Stimulated activated CD4-positive, alpha-beta T cell treated with anti-CD3 and anti-CD28 coated beads, TNF-alpha, amount 100 ng/mL, for 1 hour (primary cell): ENCODE measurements at regions not wholly inside any gene's neighbourhood (a gene's known extent, or its start where the extent isn't known, plus 50 kb on each side); places are given as distances from the start of the nearest gene placed in this dataset.

Experiments used
- DNase-seq, 3 donors: peaks; one replicate each; pipeline ENCODE4 v3.0.0-alpha.2; 2020; ENCODE audit warnings: low read depth in 3 of 3, low spot score in 1 of 3

DNA sequence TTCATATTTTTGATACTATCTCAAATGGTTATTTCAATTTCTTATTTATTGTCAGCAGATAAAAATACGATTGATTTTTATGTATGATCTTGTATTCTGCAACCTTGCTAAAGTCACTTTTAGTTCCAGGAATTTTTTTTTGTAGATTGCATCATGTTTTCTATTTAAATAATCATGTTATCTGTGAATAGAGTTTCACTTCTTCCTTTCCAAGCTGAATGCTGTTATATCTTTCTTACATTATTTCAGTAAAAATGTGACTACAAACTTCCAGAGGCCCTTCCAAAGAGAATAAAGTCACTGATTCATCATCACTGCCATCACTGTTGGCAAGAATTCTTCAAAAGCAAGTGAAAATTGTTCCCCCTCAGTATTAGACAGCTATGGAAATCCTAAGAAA lies 104.7 kb upstream of the RAP1B start:
- DNase-seq = no peak

DNA sequence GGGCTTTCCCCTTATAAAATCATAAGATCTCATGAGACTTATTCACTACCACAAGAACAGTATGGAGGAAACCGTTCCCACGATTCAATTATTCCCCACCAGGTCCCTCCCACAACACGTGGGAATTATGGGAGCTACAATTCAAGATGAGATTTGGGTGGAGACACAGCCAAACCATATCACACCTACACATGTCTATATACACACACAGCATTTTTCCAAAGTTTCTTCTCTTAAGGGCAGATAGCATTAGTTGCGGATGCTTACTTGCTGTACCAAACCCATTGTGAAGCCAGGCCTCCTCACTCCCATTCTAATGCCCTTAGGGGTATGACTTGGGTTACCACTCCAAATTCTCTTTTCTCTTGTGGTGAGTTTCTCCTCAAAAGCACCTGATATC lies 104.1 kb upstream of the RAP1B start:
- no peak for DNase-seq

DNA sequence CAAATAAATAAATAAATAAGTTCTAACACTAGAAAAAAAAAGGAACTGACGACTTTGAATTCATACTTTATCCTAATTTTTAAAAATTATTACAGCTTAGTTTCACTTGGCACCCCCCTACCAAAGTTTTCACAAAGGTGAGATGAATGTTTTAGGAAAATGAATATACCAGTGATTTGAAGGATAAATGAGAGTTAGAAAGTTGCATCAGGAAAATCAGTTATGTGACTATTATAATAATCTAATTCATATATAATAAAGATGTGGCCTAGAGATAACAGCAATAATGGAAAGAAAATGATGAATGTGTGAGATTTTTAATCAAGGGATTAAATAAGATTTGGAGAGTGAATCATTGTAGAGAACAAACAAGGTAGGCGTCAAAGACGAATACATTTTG lies 103.0 kb upstream of the RAP1B start:
- no peak for DNase-seq

DNA sequence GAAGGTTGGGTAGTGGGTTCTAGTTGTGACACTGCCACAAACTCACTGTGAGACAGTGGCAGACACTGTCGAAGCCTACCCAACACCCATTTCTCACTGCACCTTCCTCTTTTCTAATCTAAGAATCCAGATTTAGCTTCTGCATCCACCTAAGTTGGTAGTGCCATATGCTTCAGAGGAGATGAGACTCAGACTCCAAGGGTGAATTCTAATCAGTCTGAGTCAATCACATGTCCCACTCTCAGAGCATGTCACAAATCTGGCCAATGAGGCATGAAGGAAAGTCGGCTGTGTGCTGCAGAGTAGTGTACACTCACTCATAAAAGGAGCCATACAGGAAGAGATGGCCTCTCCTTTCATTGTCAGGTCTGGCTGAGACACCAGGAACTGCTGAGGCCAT lies 102.1 kb upstream of the RAP1B start:
- no peak for DNase-seq

DNA sequence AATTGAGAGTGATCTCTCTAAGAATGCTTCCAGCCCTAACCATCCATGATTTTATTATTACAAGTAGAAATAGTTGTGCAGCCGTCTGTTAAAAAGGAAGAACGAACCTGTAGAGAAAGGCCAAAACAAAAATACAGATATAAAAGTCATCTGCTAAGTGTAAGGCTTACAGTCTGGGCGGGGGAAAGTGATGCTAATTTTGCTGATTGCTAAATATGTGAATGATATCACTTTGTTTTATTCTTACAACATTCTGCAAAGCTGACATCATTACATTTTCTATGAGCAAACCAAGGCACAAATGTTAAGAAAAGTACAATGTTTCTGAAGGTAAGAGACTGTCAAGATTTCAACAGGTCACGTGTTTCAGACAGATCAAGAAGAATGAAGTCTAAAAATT lies 101.5 kb upstream of the RAP1B start:
- no peak for DNase-seq

DNA sequence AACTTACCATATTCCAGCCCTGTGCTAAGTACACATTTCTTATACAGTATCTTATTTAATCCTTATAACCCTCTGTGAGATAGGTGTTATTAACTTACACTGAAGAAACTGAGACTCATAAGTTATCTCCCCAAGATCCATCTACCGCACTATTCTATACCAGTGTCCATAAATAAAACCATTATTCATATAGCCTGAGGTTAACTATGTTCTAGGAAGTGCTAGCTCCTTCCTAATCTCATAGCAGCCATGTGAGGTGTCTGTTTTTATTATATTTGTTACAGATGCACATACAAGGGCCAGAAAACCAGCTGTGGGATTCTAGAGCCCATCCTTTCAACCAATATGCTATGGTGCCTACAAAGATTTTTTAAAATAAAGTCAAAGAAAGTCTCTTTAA lies 100.3 kb upstream of the RAP1B start:
- DNase-seq = no peak

DNA sequence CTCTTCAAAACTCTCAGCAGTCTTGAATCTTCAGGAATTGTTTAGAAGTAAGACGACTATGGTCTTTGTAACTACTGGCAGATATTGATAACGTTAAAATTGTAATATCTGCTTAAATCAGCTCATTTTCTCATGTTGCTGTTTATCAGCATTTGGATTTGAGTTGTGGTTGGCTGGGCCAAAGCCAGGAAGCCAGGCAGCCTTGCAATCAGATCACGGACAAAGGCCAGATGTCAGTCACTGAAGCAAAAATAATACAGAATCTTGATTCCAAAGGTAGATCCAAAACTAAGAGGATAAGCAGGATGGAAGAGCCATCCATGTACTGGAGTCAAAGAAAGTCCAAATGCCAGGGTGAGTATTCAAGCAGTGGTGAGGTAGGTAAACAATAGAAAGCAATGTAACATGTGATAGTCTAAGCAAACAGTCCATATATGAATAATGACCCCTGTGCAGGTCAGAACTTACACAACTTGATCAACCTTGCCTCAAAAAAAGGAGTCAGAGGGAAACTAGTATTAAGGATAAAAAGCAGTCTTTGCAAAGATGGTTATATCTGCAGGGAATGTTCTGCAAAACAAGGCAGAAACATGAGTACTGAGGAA lies 95.8 kb upstream of the RAP1B start:
- DNase-seq = no peak

DNA sequence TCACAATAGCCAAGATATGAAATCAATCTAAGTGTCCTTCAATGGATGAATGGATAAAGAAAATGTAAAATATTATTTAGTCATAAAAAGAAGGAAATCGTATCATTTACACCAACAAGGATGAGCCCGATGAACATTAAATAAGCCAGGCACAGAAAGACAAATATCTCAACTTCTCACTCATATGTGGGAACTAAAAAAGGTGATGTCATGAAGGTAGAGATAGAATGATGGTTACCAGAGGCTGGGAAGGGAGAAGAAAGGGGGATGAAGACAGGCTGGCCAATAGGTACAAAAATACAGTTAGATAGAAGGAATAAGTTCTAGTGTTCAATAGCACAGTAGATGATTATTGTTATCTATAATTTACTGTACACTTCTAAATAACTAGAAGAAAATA lies 94.9 kb upstream of the RAP1B start:
- no peak for DNase-seq

DNA sequence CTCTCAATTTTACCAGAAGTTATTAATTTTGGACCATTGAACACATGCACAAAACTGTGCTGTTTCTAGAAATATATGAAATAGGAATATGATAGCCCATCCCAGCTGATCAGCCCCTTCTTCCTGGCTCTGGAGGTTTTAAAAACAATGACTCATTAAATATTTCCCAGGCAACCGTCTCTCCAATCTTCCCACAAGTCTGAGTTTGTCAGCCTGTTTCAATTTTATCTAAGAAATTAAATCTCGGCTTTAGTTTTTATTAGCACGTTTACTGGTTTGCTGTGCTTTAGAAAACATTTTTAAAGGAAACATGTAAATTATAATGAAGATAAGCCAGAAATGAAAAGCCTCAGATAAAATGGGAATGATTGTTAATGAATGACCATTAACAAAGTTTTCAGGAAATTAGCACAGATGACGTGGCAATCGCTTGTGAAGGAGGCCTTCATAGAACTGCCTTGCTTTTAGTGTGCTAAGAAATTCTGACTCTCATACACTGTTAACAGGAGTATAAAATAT lies 89.3 kb upstream of the RAP1B start:
- DNase-seq = no peak

DNA sequence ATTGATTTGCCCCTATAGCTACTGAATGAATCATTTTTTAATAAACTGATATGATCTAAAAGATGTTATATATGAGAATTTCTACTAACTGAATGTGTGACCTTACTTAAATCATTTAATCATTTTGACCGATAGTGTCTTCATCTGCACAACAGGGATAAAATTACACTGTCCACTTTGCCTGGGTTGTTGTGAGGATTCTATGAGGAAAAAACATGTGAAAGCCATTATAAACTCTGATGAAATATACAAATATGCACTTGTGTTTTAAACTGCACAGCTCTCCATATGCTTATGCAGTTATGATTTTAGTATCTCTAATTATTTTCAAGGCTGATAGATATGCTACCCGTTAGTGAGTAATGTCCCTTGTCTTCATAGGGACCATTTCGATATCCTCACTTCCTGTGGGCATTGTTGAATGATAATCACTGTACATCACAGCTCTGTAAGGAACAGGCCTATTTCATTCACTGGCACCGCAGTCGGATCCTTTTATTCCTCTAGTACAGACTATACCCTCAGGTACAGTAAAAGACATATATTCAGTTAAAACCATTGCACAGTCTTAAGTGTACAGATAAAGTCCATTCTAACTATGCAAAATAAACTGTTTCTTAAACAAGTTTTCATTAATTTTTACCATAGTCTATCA lies 88.7 kb upstream of the RAP1B start:
- DNase-seq = no peak

DNA sequence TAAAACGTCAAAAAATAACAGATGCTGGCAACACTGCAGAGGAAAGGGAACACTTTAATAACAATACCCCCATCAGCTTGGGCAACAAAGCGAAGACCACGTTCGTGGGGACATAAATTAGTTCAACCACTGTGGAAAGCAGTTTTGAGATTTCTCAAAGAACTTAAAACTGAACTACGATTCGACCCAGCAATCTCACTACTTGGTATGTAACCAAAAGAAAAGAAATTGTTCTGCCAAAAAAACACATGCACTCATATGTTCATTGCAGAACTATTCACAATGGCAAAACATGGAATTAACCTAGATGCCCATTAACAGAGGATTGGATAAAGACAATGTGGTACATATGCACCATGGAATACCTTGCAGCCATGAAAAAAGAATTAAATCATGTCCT lies 81.2 kb upstream of the RAP1B start:
- DNase-seq = no peak

DNA sequence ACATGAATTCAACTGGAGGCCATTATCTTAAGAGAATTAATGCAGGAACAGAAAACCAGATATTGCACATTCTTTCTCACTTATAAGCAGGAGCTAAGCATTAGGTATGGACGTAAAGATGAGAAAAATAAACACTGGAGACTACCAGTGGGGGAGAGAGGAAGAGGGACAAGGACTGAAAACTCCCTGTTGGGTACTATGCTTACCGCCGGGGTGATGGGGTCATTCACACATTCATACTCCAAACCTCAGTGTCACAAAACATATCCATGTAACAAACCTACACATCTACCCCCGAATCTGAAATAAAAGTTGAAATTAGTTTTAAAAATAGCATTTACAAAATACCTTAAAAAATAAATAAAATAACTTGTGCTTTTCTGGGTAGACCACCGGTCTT lies 80.8 kb upstream of the RAP1B start:
- no peak for DNase-seq

DNA sequence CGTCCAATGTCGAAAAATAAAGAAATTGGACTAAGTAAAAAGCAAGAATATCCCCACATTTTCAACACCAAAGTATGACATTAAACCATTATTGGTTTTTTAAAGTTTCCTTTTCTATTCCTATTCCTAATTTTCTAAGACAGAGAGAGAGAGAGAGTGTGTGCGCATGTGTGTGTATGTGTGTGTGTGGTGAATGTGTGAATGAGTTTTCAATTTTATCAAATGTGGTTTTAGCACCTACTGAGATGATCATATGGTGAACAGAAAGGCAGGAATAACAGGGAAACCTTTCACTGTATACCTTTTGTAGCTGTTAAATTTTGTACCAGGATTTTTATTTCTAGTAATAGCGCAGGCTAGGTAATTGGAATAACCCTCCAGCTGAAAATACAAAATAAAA lies 80.4 kb upstream of the RAP1B start:
- DNase-seq = no peak

DNA sequence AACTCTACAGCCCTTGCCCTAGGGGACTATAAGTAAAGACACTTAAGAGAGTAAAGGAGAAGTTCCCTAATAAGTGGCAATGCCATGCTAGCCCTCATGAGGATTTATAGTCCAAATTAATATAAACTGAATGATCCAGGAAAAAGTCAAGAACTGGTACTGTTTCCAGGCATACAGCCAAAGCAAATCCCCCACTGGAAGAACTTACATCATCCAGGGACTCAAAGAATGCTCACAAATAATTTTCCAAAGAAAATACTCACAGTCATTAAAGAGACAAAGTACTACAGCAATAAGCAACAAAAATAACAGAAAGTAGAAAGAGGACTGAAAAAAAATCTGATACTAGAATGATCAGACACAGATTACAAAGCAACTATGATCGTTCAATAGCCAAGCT lies 79.7 kb upstream of the RAP1B start:
- no peak for DNase-seq

DNA sequence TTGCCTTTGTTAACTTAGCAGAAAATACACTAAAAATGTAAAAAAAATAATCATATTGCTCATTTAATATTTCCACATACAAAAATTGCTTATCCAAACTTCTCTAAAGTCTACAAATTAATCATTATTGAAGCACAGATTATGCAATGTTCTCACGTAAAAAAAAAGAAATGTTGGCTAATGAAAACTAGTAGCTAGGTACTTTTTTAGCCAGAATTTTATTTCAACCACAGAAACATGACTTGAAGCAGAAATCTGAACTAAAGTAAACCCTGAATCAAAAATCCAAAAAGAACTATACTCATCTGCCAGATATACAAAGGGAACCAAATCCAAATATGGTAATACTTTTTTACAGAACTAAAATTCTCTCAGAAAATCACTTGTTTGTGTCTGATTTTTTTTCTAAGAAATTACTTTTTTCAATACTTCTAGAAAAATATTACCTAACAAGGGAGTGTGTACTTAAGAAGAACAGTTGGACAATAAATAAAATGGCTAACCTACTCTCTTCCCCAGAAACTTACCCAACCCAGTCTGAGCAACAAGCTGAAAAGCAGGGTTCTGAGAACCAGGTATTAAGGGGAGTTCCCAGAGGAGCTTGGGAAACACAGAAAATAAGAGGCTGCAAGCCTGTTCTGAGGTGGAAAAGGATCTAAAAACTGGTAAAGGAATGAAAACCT lies 78.4 kb upstream of the RAP1B start:
- no peak for DNase-seq

DNA sequence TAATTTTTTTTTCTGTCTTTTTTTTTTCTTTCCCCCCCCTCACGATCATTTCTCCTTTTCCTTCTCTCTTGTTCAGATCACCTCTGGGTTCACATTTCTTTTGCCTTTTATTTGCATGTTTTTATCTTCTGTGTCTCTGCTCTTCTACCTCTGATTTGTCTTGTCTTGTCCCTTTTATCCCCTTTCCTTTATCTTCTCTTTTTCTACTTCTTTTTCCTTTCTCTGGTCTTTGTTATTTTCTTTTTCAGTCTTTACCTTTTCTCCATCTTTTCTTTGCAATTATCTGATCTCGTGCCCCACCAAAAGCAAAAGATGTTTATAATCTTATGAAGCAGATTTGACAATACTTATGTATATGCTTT lies 77.8 kb upstream of the RAP1B start:
- DNase-seq = no peak

DNA sequence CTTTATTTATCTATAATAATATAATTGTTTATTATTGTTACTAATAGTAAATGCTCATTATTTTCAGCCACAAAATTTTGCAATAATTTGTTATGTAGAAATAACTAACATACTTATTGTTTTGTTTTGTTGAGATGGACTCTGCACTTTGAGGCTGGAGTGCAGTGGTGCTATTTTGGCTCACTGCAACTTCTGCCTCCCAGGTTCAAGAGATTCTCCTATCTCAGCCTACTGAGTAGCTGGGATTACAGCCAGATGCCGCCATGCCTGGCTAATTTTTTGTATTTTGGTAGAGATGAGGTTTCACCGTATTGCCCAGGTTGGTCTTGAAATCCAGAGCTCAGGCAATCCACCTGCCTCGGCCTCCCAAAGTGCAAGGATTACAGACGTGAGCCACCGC lies 76.6 kb upstream of the RAP1B start:
- no peak for DNase-seq

DNA sequence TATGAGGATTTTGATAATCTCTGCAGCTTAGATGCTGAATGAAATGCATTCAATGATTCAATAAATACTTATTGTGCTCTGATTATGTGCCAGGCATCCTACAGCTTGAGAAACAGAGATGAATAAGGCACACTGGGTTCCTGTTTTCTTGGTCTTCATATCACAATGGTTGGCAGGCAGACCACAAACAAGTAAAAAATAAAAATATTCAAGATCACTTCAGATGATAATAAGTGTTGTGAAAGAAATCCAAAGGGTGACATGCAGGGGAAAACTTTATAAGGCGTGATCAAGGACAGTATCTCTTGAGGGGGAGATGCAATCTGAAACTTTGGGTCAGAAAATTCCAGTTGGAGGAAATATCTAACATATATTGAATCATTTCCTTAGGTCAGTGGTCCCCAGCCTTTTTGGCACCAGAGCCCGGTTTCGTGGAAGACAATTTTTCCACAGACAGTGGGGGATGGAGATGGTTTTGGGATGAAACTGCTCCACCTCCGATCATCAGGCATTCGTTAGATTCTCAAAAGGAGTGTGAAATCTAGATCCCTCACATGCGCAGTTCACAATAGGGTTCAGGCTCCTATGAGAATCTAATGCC lies 73.7 kb upstream of the RAP1B start:
- no peak for DNase-seq

DNA sequence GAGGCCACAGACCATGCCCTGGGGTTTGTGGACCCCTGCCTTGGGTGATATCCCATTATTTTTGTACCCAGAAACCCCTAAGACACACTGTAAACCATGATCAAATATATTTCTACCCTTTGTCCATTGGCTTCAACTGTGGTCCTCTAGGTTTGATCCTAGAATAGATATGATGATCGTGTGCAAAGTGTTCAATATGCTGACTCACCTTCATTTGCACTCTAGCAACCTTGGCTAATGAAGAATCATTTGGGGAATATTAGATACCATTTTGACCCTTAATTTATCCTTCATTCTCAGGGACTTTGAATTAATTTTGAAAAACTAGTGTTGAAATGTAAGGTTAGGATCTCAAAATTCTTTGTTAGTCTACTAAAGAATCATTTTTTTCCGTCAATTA lies 73.1 kb upstream of the RAP1B start:
- no peak for DNase-seq

DNA sequence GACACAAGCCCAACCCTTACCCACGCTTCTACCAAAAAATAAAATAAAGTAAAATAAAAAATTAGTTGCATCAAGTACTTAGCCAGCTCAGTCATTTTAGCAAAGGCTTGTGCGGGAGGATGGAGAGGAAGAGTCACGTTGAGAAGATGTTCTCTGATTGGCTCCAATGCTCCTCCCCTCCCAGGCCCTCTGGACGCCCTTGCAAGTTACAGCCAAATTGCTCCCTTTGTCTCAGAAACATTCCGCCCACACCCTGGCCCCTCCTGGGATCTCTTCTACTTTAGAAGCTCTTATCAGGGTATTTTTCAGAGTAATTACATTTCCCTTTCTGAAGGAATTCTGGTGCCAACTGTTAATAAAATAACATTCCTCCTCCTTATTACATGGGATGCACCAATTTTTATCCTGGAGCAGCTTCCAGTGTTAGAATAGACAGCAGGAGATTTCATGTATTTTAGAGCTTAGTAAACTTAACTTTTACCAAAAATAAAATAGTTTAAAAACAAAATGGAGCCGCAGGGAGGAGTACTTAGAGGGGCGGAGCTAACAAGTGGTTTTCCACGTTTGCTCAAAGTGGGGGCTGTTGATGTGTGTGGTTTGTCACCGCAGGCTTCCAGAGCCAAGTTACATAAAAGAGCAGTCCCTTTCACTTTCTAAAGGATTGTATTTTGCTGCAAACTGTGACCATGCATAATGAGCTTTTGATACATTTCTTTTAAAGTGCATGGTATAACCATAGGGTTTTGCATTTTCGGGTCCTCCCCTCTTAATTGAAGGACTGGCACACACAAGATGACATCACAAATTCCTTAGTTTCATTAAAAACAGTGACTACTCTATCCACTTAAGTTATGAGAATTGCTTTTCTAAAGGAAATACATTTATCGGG lies 71.7 kb upstream of the RAP1B start:
- peak in 1 of 3 donors; percentile 21 for DNase-seq

DNA sequence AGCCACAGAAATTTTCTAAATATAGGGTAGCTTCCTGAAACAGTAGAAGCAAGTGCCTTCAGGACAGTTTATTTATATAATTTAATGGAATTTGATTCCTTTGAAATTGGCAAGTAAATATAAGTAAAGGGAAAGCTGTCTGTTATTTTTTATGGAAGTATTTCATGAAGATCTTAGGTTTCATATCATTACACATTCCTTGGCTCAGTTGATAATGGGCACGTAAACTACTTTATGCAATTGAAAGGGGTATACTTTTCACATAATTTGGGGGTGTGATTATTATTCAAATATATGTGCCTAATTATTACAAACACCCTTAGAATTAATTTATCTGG lies 71.1 kb upstream of the RAP1B start:
- DNase-seq = no peak
